ENCODE measurements at regions not wholly inside any gene's neighbourhood (a gene's known extent, or its start where the extent isn't known, plus 50 kb on each side); places are given as distances from the start of the nearest gene placed in this dataset.
"Not testable (repeated sequence)": the region's sequence is repeated elsewhere in the genome, so short reads cannot be mapped to it uniquely, and the experiment has no call there.

DNA sequence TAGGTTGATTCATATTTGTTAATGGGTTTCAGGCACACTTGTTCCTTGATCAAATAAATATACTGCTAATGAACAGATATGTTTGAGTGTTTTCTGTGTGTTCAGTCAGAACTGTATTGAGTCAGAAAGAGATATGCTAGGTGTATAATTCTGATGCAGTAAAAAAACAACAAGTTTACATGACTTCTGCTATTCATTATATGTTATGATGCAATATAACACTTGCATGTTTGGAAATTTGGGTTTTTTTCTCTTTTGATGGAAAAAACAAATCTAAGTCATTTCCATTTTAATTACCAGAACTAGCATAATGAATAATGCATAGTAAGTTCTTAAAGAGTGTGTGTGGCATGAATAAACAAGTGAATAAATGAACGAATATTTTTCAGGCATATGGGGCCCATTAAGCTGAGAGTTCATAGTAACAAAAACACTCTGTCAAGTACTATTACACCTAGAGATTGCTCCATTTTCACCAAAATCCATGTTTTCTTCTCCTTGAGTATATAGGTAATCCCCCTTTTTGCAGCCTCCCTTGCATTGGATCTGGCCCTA is 208.3 kb upstream of the NT5E start:
- TF ChIP-seq CTCF (IDR thresholded peaks at IDR 0.05; ENCODE audit: low read depth, low read length, missing control alignments), result no peak
- no peak for DNase-seq (ENCODE audit: extremely low read depth, low read depth)
- H3K4me3 ChIP-seq (replicated peaks; ENCODE audit: low read depth, low read length), result no peak overlapping the region

GRCh38 chr6:85240787-85241385 is 209.0 kb upstream of the NT5E start:
- no peak for DNase-seq (ENCODE audit: extremely low read depth, low read depth)
- no peak overlapping the region for H3K4me3 ChIP-seq (replicated peaks; ENCODE audit: low read depth, low read length)
- TF ChIP-seq CTCF (IDR thresholded peaks at IDR 0.05; ENCODE audit: low read depth, low read length, missing control alignments), result no peak

DNA sequence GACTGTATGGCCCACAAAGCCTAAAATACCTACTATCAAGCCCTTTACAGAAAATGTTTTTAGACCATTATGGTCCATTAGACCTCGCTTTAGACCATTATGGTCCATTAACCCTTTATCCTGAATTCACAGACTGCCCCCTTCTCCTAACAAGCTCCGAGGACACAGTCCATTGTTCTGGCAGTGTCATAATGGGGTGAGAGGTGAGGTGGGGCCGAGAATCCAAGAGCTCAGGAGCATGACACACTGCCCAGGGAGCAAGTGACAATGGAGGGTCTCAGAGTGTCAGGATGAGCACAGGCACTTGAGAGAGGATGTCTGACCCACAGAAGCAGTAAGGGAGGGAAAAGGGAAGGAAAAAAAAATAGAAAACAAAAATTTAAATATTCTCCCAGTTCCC is 212.4 kb upstream of the NT5E start:
- no peak for TF ChIP-seq CTCF (IDR thresholded peaks at IDR 0.05; ENCODE audit: low read depth, low read length, missing control alignments)
- DNase-seq (ENCODE audit: extremely low read depth, low read depth), result no peak
- H3K4me3 ChIP-seq (replicated peaks; ENCODE audit: low read depth, low read length), result no peak overlapping the region

- TF ChIP-seq CTCF (IDR thresholded peaks at IDR 0.05; ENCODE audit: low read depth, low read length, missing control alignments), result no peak
- H3K4me3 ChIP-seq (replicated peaks; ENCODE audit: low read depth, low read length), result no peak overlapping the region
- no peak for DNase-seq (ENCODE audit: extremely low read depth, low read depth)
Observed at GRCh38 chr6:85236636-85237035, 213.2 kb upstream of the NT5E start.

DNA sequence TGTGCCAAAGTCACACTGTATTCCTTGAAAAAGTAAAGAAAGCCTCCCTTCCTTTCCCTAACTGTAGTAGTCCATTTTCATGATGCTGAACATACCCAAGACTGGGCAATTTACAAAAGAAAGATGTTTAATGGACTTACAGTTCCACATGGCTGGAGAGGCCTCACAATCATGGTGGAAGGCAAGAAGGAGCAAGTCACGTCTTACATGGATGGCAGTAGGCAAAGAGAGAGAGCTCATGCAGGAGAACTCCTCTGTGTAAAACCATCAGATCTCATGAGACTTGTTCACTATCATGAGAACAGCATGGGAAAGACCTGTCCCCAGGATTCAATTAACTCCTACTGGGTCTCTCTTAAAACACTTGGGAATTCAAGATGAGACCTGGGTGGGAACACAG is 222.5 kb upstream of the NT5E start:
- DNase-seq (ENCODE audit: extremely low read depth, low read depth); H3K4me3 ChIP-seq (replicated peaks; ENCODE audit: low read depth, low read length): not testable (repeated sequence)

GRCh38 chr6:85212794-85213193 is 237.1 kb upstream of the NT5E start:
- not testable (repeated sequence) for H3K4me3 ChIP-seq (replicated peaks; ENCODE audit: low read depth, low read length); DNase-seq (ENCODE audit: extremely low read depth, low read depth)

- H3K4me3 ChIP-seq (replicated peaks; ENCODE audit: low read depth, low read length), result no peak overlapping the region
- no peak for TF ChIP-seq CTCF (IDR thresholded peaks at IDR 0.05; ENCODE audit: low read depth, low read length, missing control alignments)
- DNase-seq (ENCODE audit: extremely low read depth, low read depth), result no peak
Observed at GRCh38 chr6:85195243-85195642, 254.6 kb upstream of the NT5E start.

DNA sequence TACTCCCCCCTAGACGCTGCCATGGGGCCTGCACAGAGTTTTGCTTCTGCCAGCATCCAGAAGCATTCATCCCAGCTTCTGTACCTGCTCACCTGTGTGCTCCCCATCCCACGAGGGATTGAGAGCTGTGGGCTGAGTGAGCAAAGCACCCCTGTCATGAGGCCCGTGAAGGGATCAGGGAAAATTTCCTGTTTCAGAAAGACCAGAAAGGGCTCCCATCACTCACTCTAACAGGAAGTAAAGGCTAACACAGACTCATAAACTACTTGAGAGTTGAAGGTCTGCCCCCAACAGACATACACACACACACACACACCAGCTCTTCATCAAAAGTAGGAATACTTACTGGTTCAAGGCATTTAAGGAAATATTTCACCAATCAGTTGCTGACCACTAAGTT is 256.5 kb upstream of the NT5E start:
- no peak for TF ChIP-seq CTCF (IDR thresholded peaks at IDR 0.05; ENCODE audit: low read depth, low read length, missing control alignments)
- no peak overlapping the region for H3K4me3 ChIP-seq (replicated peaks; ENCODE audit: low read depth, low read length)
- no peak for DNase-seq (ENCODE audit: extremely low read depth, low read depth)
